GM18505 (cell line): ENCODE measurements at regions not wholly inside any gene's neighbourhood (a gene's known extent, or its start where the extent isn't known, plus 50 kb on each side); places are given as distances from the start of the nearest gene placed in this dataset.
"Not testable (repeated sequence)": the region's sequence is repeated elsewhere in the genome, so short reads cannot be mapped to it uniquely, and the experiment has no call there.

Source experiments
- ATAC-seq: cut with Tn5 transposase; IDR thresholded peaks from one replicate; pipeline ENCODE4 v1.9.1; 2021; ENCODE audit not compliant: unreplicated experiment
- POLR2A ChIP-seq: IDR thresholded peaks from 4 replicates; pipeline ENCODE4 v1.6.1; 2011; ENCODE audit warnings: borderline replicate concordance; ENCODE audit not compliant: insufficient read depth, insufficient read length; ENCODE audit errors: extremely low read depth

DNA sequence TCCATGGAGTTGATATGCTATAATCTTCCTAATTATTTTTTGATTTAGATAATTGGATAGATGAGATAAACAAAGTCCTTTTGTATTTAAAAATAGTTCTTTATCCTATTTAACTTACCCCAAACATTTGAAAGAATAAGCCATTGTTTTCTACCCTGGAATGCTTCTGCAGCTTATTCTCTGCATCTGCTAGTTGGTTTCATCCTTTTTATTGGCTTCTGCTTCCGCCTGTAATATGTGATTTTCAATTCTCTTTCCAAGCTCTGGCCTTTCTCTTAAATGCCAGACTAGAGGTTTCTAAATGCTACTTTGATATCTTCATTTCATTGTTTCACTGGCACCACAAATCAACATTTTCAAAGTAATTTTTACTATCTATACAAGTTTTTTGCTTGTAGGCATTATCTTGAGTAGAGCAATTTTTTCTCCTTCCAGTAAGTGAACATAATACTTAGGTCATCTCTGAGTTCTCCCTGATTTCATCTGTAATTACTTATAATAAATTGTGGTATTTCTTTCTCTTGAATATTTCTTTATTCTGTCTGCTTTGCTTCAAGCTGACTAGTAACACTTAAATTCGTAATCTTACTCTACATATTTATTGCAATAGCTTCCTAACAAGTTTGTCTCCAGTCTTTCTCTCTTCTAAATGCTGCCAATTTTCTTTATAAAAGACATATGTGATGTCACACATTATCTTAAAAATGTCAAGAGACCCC lies 958.4 kb downstream of the SLC6A15 start:
- TF ChIP-seq POLR2A, result no peak
- no peak for ATAC-seq

DNA sequence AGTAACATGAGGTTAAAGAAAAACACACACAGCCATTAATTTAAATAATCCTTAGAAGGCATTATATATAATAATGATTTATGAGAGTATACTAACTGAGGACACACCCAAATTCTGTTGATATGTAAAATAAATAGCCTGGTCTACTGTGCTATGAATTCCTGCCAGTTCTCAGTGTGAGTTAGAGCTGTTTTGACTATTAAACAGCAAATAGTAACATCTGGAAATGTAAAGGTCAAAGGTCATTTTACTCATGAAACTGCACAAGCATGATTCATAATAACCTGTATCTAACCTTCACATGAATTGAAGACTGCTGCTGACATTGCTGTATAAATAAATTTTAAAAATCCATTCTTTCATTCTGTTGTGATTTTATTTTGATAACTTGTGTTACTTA lies 966.7 kb downstream of the SLC6A15 start:
- no peak for ATAC-seq
- TF ChIP-seq POLR2A, result no peak

DNA sequence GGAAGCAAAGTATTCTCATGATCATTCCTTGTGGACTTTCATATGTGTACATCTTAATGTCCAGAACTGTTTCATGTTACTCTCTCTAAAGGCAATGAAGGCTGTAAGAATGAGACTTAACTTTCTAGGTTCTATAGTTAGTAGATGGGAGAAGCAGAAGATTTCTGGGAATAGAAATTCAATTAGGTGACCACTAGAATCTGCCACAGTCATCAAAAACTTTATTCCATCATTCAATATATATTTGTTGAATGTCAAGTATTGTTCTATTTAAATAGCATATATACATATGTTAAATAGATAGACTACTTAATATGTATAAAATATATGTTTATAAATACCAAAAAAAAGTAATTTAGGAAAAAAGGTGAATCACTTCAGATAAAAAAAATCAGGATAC lies 972.9 kb downstream of the SLC6A15 start:
- TF ChIP-seq POLR2A, result no peak

DNA sequence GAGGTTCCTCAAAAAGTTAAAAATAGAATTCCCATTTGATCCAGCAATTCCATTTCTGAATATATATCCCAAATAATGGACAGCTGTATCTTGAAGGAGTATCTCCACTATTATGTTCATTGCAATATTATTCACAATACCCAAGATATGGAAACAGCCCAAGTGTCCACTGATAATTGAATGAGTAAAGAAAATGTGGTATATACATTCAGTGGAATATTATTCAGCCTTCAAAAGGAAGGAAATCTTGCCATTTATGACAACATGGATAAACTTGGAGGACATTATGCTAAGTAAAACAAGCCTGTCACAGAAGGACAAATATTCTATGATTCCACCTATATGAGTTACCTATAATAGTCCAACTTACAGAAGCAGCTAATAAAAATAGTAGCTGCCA lies 979.0 kb downstream of the SLC6A15 start:
- no peak for TF ChIP-seq POLR2A
- ATAC-seq, result no peak

More for the DNA sequence above, 972.9 kb downstream of the SLC6A15 start:
- no peak for ATAC-seq

DNA sequence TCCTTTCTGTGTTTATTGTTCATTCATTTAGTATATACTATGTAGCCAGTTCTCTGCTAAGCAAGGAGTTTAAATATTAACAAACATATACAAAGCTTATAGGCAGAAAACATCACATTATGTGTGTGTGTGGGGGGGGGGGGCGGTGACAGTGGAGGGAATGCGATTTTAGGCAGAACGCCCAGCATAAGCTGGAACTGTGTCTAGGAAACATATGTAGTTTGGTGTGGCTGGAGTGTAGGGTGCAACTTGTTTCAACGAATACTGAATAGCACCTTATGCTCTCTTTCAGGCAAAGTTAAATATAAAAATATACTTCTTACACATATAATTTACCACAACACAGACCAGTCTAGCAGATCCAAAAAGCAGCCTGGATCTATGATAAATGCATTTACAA lies 980.6 kb downstream of the SLC6A15 start:
- ATAC-seq, result no peak
- TF ChIP-seq POLR2A, result no peak

DNA sequence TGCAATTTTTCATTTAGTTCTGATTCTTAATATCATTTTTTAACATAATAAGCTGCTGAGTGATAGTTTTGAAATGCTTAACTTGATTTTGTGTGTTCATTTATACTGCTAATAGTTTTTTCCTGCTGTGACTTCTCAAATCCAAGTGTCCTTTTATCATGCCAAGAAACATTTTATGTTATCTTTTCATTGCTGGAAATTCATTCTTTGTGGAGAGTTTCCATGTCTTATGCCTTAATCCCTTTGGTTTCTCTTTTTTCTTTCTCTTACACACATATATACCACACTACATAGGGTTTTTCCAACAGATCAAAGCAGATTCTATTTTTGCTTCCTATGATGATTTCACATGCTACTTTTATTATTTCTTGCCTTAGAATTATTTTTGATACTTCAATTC lies 981.1 kb downstream of the SLC6A15 start:
- no peak for ATAC-seq
- TF ChIP-seq POLR2A, result no peak

DNA sequence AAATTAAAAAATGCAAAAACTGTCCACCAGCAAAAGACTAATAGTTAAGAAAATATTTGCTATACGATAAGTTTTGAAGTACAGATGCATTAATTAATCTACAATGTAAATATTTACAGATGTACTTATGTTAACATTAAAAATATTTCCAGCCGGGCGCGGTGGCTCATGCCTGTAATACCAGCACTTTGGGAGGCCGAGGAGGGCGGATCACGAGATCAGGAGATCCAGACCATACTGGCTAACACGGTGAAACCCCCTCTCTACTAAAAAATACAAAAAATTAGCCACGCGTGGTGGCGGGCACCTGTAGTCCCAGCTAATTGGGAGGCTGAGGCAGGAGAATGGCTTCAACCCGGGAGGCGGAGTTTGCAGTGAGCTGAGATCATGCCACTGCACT lies 982.8 kb downstream of the SLC6A15 start:
- not testable (repeated sequence) for ATAC-seq

DNA sequence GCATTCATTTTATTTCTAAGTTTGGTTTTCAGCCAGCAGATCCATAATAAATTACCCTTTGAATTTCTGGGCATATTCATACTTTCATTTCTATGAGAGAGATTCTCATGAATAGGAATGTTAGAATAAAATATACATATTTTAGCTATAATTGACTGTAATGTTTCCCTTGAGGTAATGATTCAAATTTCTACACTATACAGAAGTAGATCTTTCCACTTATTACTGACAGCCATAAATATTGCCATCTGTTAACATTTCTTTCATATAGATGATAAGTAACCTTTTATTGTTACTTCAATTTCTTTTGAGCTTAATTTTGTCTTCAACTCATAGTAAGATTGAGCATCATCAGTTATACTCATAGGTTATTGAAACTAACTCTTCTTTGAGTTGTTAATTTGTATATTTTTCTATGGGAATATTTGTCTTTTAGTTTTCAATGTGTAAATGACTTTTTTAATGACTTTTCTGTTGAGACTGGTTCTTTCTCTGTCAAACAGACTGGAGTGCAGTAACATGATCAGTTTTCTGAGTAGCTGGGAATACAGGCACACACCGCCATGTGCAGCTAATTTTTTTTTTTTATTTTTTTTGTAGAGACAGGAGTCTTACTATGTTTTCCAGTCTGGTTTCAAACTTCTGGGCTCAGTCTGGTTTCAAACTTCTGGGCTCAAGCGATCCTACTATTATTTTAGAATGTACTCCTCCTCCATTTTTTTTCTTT lies 991.6 kb downstream of the SLC6A15 start:
- no peak for TF ChIP-seq POLR2A
- ATAC-seq, result no peak

DNA sequence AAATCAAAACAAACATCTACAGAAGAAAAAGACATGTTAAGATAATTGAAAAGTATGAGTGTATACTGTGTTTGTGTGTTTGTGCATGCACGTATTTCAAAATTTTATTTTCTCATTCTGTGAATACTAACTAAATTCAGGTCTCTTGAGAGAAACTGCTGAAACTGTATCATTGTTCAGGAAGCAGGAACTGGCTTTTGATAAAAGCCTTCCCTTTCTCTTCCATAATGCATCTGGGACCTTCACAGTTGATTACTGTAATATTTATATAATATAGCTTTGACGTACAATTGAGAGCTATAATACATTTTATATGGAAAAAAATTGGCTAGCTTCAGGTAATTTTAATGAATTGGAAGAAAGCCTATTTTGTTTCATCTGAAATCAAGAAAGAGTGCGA lies 993.5 kb downstream of the SLC6A15 start:
- ATAC-seq, result no peak
- no peak for TF ChIP-seq POLR2A

DNA sequence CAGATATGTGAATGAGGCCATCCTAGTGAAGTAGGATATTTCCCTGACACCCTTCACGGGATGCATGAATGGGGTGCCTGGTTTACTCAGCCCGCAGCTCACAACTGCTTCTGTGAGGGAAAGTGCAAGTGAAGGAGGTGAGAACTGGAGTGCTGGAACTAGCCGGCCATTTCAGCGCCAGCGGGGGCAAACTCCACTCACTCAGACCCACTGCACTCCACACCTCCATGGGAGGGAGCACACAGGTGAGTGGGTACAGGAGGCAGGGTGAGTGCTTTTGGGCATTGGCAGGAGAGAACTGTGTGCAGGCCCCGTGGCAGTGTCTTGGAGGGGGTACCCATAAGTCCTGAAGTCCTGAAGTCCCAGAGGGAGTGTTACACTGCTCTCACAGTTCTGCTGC lies 1008.4 kb downstream of the SLC6A15 start:
- no peak for TF ChIP-seq POLR2A
- no peak for ATAC-seq

DNA sequence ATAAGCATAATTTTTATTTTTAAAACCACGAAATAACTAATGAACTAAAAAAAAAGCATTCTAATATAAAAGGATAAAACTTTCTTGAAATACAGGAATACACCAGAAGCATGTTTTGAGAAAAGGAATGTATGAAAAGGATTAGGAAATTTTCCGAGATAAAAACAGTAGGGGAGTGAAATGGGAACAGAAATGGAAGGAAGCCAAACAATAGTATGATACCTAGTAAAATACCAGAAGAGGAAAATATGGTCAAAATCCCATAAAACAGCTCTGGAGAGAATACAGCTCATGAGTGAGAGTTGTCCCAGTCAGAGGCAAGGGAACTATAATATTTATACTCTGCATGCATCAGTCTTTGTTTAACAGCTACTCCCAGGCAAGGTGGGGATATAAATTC lies 1016.2 kb downstream of the SLC6A15 start:
- no peak for ATAC-seq
- TF ChIP-seq POLR2A, result no peak

DNA sequence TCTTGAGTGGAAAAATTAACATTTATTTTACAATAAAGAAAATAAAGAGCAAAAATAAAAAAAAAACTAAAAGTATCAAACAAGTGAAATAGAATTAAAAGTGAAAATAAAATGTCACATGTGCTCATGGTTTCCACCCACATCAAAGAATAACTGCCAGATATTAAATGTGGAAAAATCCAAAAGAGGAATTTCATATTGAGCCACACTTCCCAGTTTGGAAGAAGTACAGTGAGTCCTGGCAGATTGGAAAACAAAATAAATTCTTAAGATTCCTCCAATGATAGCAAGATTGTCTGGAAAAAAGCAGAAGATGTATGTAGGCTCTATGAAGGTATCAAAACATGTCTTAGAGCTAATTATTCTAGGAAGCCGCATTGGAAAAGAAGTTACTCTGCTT lies 1019.5 kb downstream of the SLC6A15 start:
- TF ChIP-seq POLR2A, result no peak
- no peak for ATAC-seq

DNA sequence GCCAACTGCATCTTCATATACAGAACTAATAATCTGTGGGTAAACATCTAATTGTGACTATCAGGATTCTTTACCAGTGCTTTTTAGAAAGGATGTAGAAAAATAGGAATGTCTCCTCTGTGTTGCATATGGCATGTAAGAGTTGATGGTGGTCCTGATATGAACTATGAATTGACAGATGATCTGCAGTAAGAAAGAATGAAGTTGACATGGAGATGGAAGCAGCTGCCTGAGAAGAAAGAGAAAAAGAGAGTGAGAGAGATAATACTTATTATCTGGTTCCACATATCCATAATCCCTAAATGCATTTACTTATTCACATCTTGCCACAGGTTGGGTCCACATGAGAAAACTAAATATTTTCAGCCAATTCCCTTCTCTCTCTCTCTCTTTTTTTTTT lies 1022.9 kb downstream of the SLC6A15 start:
- no peak for TF ChIP-seq POLR2A
- no peak for ATAC-seq

DNA sequence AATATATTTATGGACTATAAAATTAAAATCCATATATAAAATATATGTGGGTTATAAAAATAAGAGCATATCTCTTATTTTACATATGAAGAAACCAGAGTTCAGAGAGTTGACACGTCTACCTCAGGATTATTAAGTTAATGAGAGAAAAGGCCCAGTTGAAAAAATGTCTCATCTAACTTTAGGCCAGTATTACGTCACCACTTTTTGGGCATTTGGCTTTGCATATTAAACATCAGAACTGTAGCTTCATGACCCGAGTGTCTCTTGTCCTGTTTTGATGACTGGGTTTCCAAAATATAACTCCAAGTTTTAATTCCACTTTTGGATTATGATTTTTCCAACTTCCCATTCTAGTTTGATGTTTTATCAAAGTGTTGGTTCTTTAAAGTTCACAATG lies 1026.1 kb downstream of the SLC6A15 start:
- TF ChIP-seq POLR2A, result no peak
- ATAC-seq, result no peak

DNA sequence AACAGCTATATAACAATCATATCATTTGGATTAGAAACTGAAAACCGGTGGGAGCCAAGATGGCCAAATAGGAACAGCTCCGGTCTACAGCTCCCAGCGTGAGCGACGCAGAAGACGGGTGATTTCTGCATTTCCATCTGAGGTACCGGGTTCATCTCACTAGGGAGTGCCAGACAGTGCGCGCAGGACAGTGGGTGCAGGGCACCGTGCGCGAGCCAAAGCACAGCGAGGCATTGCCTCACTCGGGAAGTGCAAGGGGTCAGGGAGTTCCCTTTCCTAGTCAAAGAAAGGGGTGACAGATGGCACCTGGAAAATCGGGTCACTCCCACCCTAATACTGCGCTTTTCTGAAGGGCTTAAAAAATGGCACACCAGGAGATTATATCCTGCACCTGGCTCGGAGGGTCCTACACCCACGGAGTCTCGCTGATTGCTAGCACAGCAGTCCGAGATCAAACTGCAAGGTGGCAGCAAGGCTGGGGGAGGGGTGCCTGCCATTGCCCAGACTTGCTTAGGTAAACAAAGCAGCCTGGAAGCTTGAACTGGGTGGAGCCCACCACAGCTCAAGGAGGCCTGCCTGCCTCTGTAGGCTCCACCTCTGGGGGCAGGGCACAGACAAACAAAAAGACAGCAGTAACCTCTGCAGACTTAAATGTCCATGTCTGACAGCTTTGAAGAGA lies 1041.5 kb downstream of the SLC6A15 start:
- not testable (repeated sequence) for ATAC-seq

DNA sequence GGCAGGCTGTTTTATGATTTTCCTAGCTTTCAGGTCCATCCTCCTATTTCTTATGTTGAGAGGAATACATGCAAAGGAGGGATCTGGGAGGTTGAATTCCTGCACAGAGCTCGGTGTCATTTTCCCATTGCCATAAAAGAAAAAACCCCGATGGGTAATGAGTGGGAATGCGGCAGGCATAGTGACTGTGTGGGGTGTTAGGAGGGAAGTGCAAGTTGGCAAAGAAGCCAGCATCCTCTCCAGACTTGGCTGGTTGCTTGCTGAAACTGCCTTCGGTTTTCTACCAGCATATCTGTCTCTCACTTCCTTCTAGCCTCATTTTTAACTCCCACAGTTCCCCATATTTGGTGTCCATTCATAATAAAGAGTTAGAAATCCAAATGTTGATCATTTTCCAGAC lies 1046.1 kb downstream of the SLC6A15 start:
- no peak for ATAC-seq
- TF ChIP-seq POLR2A, result no peak
